Coronary artery (tissue), 2 donors: ENCODE measurements at regions not wholly inside any gene's neighbourhood (a gene's known extent, or its start where the extent isn't known, plus 50 kb on each side); places are given as distances from the start of the nearest gene placed in this dataset.
A peak's percentile ranks its signal among the peaks of the same experiment; 100 is the strongest.

Experiments used
- DNase-seq: peaks from one replicate; pipeline ENCODE4 v3.0.0-alpha.2; 2017; ENCODE audit warnings: low spot score
- H3K27ac ChIP-seq, 2 donors: fragments of 200-600 bp; sonication (generic); one replicate each; pipeline ENCODE4 v1.5.1; 2016 to 2019
- H3K4me3 ChIP-seq: fragments of 200-600 bp; sonication (generic); 2 replicates; pipeline ENCODE4 v1.5.1; 2016; ENCODE audit warnings: mild to moderate bottlenecking, moderate library complexity
- CTCF ChIP-seq: fragments of 200-600 bp; sonication (generic); IDR thresholded peaks from one replicate; pipeline ENCODE4 v1.5.1; 2019; ENCODE audit warnings: antibody characterized with exemption

- no peak for DNase-seq
- Histone ChIP-seq H3K27ac (no peak overlapping the region), H3K4me3 (peak overlapping the region; percentile 57)
- TF ChIP-seq CTCF, result no peak
Measured at GRCh38 chr2:199581408-199581807, 123.7 kb upstream of the SATB2 start.

GRCh38 chr2:199575416-199575815, 117.7 kb upstream of the SATB2 start:
- no peak for DNase-seq
- Histone ChIP-seq H3K4me3 (no peak overlapping the region), H3K27ac (no peak overlapping the region)
- no peak for TF ChIP-seq CTCF

GRCh38 chr2:199572571-199572970, 114.8 kb upstream of the SATB2 start:
- TF ChIP-seq CTCF, result no peak

GRCh38 chr2:199570934-199571333, 113.2 kb upstream of the SATB2 start:
- TF ChIP-seq CTCF, result no peak
- Histone ChIP-seq H3K4me3 (no peak overlapping the region), H3K27ac (no peak overlapping the region)
- DNase-seq, result no peak

More at GRCh38 chr2:199572571-199572970, 114.8 kb upstream of the SATB2 start:
- Histone ChIP-seq H3K4me3 (no peak overlapping the region), H3K27ac (no peak overlapping the region)
- no peak for DNase-seq

- DNase-seq, result no peak
- Histone ChIP-seq H3K27ac (no peak overlapping the region), H3K4me3 (no peak overlapping the region)
- TF ChIP-seq CTCF, result no peak
Measured at GRCh38 chr2:199569336-199569735, 111.6 kb upstream of the SATB2 start.

GRCh38 chr2:199558156-199558555, 100.4 kb upstream of the SATB2 start:
- Histone ChIP-seq H3K27ac (no peak overlapping the region), H3K4me3 (no peak overlapping the region)
- DNase-seq, result no peak
- no peak for TF ChIP-seq CTCF

GRCh38 chr2:199556527-199557285, 99.0 kb upstream of the SATB2 start:
- no peak for DNase-seq
- Histone ChIP-seq H3K27ac (no peak overlapping the region), H3K4me3 (no peak overlapping the region)
- no peak for TF ChIP-seq CTCF
